Activated T-helper 1 cell treated with anti-CD3 and anti-CD28 coated beads, Interleukin-2, amount 50 U/mL, for 16 hours (primary cell): ENCODE measurements at regions not wholly inside any gene's neighbourhood (a gene's known extent, or its start where the extent isn't known, plus 50 kb on each side); places are given as distances from the start of the nearest gene placed in this dataset.

Experiments used
- DNase-seq, 2 donors: peaks; one replicate each; pipeline ENCODE4 v3.0.0-alpha.2; 2020; ENCODE audit warnings: low read depth in 1 of 2, low spot score in 1 of 2

- DNase-seq = no peak
Measured at GRCh38 chr14:89613260-89614008, 196.4 kb upstream of the FOXN3 start.

DNA sequence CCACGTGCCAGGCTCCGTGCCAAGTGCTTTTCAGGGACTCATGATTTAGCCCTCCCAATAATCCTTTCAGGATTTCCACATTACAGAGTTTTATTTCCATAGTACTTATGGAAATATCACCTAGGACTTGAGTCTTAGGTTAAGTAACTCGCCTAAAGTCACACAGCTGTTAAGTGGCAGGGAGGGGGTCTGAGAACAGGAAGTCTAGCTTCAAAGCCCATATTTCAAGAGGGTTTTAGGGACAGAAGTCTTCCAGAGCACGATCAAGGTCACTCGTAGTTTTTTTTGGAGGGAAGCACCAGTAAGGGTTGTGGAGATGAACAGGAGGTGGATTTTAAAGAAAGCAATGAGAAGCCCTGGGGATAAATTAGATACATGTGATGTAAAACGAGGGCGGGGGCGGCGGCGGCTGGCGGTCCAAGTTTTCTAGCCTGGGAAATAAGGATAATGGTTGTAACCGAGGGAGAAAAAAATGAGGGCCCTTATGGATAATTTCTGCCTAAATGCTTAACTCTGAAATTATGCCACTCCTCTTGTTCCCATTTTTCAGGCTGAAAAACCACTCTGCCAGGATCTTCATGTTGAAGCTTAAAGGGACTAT, 192.6 kb upstream of the FOXN3 start:
- DNase-seq = no peak

- DNase-seq = no peak
Measured at GRCh38 chr14:89607453-89607852, 190.4 kb upstream of the FOXN3 start.

- DNase-seq = no peak
Measured at GRCh38 chr14:89603938-89604480, 187.0 kb upstream of the FOXN3 start.

GRCh38 chr14:89600950-89601826, 184.2 kb upstream of the FOXN3 start:
- DNase-seq = no peak

GRCh38 chr14:89600029-89600428, 183.0 kb upstream of the FOXN3 start:
- no peak for DNase-seq

GRCh38 chr14:89598548-89599186, 181.6 kb upstream of the FOXN3 start:
- no peak for DNase-seq

DNA sequence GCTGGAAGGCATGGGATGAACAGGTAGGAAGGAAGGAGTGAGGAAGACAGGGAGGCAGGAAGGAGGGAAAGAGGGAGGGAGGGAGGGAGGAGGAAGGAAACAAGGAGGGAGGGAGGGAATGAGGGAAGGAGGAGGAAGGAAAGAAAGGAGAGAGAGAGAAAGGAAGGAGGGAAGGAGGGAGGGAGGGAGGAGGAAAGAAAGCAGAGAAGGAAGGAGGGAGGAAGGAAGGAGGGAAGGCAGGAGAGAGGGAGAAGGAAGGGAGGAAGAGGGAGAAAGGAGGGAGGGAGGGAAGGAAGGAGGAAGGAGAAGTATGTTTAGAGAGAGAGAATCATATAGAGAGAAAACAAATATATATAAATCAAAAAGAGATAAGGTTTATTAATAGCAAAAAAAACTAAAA, 175.9 kb upstream of the FOXN3 start:
- no peak for DNase-seq

DNA sequence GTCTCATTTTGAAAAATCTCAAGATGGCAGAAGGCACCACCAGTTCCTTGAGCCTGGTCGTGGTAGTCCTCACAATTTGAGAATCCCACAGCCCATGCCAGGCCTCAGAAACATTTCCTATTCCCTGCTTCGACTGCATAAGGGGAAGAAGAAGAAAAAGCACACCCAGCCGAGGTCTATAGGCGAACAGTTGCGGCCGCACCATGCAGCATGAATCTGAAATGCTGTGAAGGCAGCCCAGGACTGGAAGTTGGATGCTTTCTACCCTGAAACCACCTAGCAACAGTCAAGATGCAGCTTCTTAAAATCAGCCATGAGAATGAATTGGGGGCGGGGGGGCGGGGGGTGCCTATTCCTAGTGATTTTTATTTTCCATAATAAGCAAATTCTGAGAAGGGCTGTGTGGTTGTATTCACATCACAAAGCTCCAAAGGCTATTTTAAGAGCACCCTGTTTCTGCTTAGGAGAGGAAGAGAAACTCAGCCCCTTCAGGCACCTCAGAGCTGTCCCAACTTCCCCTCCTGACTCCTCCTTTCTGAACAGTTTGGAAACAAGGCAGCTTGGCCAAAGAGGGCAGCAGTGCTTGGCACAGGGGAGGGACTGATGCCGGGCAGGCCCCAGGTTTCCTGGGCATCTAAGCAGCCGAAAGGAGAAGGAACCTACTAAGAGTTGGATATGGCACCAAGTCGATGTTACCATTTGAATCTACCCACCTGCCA, 172.5 kb upstream of the FOXN3 start:
- no peak for DNase-seq

DNA sequence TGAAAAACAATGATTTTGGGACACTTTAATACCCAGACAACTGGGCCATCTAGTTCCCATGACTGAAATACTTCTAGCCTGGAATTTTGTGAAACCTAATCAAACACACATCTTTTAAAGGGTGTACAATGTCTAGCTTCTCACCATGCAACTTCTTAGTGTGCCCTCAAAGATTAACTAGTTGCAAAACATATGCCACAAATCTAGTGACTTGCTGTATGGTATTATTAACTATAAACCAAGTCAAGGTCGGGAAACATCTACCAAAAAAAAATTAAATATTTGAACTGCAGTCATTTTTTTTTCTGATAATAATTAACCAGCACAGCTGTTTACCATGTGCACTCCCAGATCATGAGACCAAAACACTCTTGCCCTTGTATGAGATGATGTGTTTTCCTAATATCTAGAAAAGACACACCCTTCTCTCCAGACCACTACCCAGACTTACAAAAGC, 171.8 kb upstream of the FOXN3 start:
- DNase-seq = no peak

GRCh38 chr14:89588016-89588415, 171.0 kb upstream of the FOXN3 start:
- DNase-seq = no peak

DNA sequence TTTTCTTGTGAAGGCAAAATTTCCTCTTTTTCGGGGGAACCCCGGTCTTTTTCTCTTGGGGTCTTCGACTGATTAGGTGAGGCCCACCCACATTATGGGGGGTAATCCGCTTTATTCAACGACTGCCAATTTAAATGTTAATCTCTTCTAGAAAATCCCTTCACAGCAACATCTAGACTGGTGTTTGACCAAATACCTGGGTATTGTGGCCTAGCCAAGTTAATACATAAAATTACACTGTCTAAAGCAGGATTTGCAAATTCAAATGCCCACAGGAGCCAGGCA, 170.0 kb upstream of the FOXN3 start:
- DNase-seq = no peak

GRCh38 chr14:89586258-89587135, 169.5 kb upstream of the FOXN3 start:
- DNase-seq = no peak

DNA sequence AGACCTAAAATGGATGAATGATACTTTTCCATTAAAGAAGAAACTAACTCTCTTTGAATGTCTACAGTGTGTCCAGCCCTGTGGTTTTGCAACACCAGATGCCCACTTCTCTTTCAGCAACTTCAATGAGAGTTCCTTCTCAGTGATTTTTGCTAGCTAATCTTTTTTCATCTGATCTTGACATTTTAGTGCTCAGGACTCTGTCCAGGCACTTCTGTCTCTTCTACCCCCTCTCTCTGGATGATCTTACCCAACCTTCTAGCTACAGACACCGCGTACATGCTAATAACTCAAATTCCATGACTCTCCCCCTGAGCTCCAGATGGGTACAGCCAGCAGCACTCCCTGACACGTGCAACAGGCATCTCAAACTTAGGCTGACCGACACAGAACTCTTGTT, 161.1 kb upstream of the FOXN3 start:
- no peak for DNase-seq

GRCh38 chr14:89576960-89577359, 159.9 kb upstream of the FOXN3 start:
- DNase-seq = no peak

GRCh38 chr14:89576145-89576927, 159.3 kb upstream of the FOXN3 start:
- no peak for DNase-seq

GRCh38 chr14:89575386-89576061, 158.5 kb upstream of the FOXN3 start:
- DNase-seq = no peak

- no peak for DNase-seq
Measured at GRCh38 chr14:89574420-89574819, 157.4 kb upstream of the FOXN3 start.

- DNase-seq = no peak
Measured at GRCh38 chr14:89573399-89573657, 156.3 kb upstream of the FOXN3 start.
